ENCODE measurements at regions not wholly inside any gene's neighbourhood (a gene's known extent, or its start where the extent isn't known, plus 50 kb on each side); places are given as distances from the start of the nearest gene placed in this dataset.

DNA sequence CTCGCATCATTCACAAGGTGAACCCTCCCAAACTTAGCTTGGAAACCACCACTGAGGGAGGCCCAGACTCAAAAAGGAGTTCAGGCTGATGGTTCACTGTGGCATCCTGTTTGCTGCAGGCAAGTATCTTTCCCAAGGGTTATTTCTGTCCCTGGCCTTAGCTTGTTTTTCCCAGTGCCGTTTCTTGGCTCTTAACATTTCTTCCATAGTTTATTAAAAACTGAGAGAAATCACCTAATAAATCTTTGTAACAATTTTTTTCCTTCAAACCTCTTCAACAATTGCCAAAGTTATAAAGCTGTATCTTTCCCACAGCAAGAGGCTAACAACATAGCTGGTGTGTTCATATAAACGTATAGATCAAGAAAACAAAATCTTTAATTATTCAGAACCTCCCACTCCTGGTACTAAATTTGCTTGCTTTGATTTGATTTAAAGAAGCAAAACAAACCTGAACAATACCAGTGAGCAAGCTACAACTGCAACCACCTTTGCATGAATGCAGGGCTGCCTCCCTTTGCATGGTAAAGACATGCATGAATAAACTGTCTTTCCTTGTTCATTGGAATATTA is 234.9 kb upstream of the STT3B start:
- Histone ChIP-seq H3K9me3 (ENCODE audit: control insufficient read depth, insufficient read depth, low read length) (no peaks in the 10 kb centered on the region), H4K5ac (ENCODE audit: low read depth, low read length) (no peak overlapping the region), H3K4me3 (ENCODE audit: insufficient read depth, low read depth, low read length) (no peak overlapping the region), H4K91ac (ENCODE audit: insufficient read depth, low read depth, low read length) (no peak overlapping the region), H2BK20ac (ENCODE audit: low read depth, low read length) (no peak overlapping the region), H2BK5ac (ENCODE audit: low read depth, low read length, poor library complexity, severe bottlenecking) (no peak overlapping the region), H3K56ac (ENCODE audit: extremely low read depth, insufficient read depth, low read length) (no peak overlapping the region), H4K8ac (ENCODE audit: low read depth in 2 of 2, low read length in 2 of 2) (no peak overlapping the region), H3K27me3 (ENCODE audit: control insufficient read depth, insufficient read depth, low read length) (no peaks in the 10 kb centered on the region), H2AK5ac (ENCODE audit: low read depth, low read length) (no peak overlapping the region), H3K23ac (ENCODE audit: low read depth, low read length) (no peak overlapping the region), H3K9me1 (ENCODE audit: insufficient read depth, low read length) (no peaks in the 10 kb centered on the region), H3K9ac (ENCODE audit: low read depth, low read length) (no peak overlapping the region), H3K79me1 (ENCODE audit: low read depth in 1 of 2, low read length in 2 of 2) (no peaks in the 10 kb centered on the region), H4K20me1 (ENCODE audit: insufficient read depth, low read length) (no peaks in the 10 kb centered on the region), H2BK15ac (ENCODE audit: low read depth, low read length) (no peak overlapping the region), H3K36me3 (ENCODE audit: control insufficient read depth, insufficient read depth, low read length) (no peaks in the 10 kb centered on the region), H2AFZ (replicated peaks; ENCODE audit: low read length, poor library complexity) (no peak overlapping the region), H3K14ac (replicated peaks; ENCODE audit: low read depth, low read length) (no peak overlapping the region), H3K4me2 (ENCODE audit: low read depth, low read length) (no peak overlapping the region), H2BK120ac (ENCODE audit: low read depth, low read length) (no peak overlapping the region), H3K18ac (ENCODE audit: low read depth, low read length) (no peak overlapping the region), H2AK9ac (replicated peaks; ENCODE audit: low read depth, low read length, poor library complexity) (no peak overlapping the region), H3K4ac (ENCODE audit: low read depth, low read length) (no peak overlapping the region), H3K4me1 (ENCODE audit: control insufficient read depth, insufficient read depth, low read length) (no peaks in the 10 kb centered on the region), H3K27ac (ENCODE audit: insufficient read depth, low read length) (no peak overlapping the region)
- ChIA-PET CTCF (no interaction called here), POLR2A (ENCODE audit: unreplicated experiment) (no interaction called here)
- in situ Hi-C loops (cut with MboI; ENCODE audit: low sequenced_read_pairs) (no loop called here), dilution Hi-C loops (cut with HindIII; ENCODE audit: low sequenced_read_pairs, unreplicated experiment) (no loop called here), intact Hi-C loops (cut with micrococcal nuclease) (no loop called here)
- 67% methylated on average over 1 of the region's 3 CpGs; no CpG with 5 or more reads in 1 of the 2 experiments for WGBS, 2 experiments (ENCODE audit: extremely low coverage in 2 of 2, insufficient read length in 1 of 2)
- TF ChIP-seq MXI1 (IDR thresholded peaks at IDR 0.05; ENCODE audit: borderline replicate concordance, low read depth, low read length): no peak
- TF ChIP-seq, protein P1, sequence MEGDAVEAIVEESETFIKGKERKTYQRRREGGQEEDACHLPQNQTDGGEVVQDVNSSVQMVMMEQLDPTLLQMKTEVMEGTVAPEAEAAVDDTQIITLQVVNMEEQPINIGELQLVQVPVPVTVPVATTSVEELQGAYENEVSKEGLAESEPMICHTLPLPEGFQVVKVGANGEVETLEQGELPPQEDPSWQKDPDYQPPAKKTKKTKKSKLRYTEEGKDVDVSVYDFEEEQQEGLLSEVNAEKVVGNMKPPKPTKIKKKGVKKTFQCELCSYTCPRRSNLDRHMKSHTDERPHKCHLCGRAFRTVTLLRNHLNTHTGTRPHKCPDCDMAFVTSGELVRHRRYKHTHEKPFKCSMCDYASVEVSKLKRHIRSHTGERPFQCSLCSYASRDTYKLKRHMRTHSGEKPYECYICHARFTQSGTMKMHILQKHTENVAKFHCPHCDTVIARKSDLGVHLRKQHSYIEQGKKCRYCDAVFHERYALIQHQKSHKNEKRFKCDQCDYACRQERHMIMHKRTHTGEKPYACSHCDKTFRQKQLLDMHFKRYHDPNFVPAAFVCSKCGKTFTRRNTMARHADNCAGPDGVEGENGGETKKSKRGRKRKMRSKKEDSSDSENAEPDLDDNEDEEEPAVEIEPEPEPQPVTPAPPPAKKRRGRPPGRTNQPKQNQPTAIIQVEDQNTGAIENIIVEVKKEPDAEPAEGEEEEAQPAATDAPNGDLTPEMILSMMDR (conservative IDR thresholded peaks at IDR 0.05; ENCODE audit: low read depth, low read length): no peak
- DNase-seq (no peak), ATAC-seq (ENCODE audit: low read depth) (no peak)
- no TSS peak for BruUV-seq (replicated peaks)

Measured in IMR-90 (cell line).